ENCODE measurements at regions not wholly inside any gene's neighbourhood (a gene's known extent, or its start where the extent isn't known, plus 50 kb on each side); places are given as distances from the start of the nearest gene placed in this dataset.
"Not testable (repeated sequence)": the region's sequence is repeated elsewhere in the genome, so short reads cannot be mapped to it uniquely, and the experiment has no call there.

DNA sequence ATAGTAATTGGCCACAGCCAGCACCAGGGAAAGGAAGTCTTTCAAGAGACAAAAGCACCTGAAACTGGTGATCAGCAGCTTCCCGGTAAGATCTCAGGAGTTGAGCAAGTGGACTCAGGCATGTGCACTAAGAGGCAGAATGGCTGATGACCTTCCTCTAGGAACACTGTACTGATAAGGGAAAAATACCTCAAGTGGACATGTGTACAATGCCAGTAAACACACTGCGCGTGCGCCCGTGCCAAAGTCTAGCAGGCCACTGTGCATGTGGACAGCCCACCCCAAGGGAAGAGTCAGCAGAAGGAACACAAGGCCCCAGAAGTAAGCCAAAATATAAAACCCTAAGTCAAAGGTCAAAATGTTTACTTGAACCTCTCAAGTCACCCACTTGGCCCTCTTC lies 423.0 kb downstream of the TUSC1 start:
- DNase-seq = no peak

DNA sequence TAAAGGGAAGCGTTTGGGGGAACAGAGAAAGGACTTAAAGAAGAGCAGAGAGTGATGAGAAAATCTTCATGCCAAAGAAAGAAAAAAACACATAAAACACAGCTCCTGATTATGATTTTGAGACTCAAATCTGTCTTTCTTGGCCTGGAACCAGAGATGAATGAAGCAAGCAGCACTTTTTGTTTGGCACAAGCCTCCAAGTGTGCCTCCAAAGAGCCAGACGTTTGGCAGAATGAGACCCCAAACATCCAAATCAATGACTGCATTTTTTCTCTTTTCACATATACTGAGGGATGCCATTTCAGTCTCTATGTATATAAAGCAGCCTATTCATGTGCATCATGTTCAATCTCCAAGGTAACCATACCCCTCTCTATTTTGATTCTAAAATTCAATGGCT lies 424.2 kb downstream of the TUSC1 start:
- DNase-seq = no peak

DNA sequence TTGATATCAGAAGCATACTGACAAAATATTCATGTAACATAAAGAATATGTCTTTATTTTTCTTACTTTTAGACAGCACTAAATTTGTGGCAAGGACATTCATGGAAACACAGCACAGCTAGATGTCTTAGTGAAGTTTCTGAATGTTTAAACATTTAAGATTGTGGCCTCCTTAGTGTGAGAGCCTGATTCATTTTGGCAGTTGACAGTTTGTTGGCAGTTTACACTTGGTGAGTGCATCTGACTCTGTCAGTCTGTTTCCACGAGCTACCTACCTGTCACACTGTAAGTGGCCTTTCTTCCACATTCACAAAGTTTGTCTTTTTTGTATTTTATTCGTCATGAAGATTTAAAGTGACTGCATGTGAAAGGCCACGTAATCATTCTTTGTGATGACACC lies 436.8 kb downstream of the TUSC1 start:
- DNase-seq = no peak

DNA sequence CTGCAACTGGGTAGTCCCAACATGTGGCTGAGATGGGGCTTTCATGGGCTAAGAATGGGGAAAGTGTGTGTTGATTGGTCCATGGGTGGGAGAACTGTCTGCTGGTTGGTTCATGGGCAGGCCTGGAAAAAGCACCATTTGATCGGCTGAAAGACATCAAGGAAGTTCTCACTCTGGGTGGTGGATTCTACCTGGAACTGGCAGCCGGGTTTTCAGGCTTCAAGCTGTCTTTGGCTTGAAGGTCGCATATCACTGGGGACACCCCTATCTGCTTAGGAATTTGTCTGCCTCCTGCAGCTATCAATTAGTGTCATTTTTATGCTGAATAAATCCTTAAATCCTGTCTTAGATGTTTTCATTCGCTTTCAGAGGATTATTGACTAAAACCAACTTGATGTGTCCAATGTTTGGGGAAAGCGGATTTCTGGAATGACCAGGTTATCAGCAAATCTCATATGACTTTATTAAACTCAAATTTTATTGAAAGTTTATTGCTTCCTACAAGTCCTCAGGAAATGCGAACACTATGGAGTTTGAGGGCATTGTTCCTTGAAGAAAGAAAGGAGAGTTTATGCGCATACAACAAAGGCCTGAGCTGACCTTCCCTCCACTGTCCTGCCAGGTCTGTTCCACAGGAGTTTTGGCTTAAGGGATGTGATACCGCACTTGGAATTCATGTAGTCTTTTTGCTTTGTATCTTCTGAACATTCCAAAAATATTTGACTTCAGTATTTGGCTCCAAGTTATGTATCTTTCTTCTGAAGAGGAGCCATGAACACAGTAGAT lies 451.1 kb downstream of the TUSC1 start:
- DNase-seq = no peak

DNA sequence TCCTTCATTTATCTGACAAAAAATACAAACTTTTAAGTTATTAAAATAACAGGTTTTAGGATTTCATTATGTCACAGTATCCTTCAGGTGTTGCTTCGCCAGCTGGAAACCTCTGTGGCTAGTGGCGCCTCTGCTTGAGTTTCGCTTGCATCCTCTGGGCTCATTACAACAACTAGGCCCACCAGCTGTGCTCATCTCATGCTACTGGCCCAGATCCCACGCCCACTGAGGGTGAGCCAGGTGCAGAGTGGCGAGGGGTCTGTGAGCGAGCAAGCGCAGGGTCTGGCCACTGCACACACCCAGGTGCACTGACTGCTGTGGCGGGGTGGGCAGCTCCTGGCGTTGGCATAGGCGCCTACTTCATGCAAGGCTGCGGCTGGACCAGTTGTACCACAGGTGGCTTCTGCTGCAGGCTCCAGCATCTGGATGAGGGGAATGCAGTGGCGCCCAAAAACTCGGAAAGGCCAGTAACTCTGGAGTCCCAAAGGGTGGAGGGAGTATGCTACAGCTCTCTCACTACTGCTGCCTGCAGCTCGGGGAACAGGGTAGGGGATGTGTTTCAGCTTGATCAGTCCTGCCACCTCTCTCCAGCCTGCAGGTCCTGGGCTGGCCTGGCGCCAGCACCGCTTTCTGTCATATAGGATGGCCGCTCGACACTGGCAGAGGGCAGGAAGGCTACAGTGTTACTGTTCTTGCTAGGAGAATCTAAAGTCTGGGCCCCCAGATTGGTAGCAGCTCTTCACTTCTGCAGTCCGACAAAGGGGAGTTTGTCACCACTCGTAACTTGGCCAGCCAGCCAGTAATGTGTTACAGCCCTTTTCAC lies 452.1 kb downstream of the TUSC1 start:
- DNase-seq = no peak

- DNase-seq = no peak
Observed at GRCh38 chr9:25224996-25225395, 453.2 kb downstream of the TUSC1 start.

DNA sequence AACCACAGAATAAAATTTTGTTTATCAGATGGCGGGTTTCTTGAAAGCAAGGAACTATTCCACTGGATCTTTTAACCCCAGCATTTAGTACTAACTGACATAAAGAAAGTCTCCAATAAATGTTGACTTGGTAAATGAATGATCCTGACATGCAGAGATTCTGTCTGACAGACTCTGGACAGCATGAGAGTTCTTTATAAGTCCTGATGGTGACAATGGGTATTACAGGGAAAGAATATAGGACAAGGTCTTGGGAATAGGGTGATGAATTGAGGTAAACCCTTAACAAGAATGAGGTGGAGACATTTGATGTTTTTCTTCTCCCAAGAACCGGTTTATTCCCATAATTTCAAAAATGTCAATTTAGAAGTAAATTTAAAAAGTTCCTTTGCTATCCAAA lies 453.9 kb downstream of the TUSC1 start:
- DNase-seq = no peak

DNA sequence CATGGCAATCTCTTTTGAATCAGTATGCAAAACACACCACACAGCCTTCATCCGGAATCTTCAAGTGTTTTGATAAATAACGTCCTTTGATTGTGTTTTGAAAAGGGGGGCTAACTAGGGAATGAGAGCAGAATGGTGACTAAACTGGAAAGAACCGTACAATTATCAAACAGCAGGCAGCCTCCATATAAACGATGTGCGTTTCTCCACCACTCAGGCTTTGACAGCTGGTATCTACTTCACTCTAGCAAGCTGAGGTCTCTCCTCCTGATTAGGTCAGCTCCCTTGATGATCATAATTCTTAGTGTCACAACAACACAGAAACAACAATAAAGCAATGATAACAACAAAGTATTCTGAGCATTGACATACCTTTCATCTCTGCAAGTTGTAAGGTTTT lies 465.9 kb downstream of the TUSC1 start:
- no peak for DNase-seq

DNA sequence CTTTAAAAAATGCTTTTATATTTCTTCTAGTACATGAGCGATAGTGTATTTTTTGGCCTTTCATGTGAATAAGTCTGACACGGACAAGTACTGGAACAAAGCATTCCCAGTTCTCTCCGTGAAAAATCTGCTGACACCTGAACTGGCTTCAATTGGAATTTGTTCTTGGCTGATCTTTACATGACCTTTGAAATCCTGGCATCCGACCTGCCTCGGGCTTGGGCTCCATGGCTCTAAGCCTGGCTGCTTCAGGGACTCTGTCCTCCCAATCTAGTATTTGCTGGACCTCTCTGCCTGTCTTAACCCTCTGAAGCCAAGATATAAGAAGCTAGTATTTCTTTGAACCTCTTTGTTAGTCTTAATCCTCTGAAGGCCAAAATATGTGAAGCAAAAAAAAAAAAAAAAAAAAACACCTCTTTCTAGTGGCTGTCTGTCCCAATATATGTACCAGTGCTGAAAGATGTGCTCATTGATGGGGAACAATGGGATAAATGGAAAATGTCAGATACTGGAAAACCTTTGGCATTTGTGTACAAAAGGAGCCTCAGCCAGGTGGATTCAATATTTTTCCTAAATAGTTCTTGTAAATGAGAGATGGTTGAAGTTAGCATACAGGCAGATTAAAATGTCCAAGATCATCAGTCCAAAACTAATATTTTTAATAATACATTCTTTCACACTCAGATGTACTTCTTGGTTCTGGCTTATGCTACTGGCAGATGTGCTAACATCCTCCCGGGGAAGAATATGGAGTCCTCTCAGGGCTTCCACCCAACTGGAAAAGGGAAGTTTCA lies 470.6 kb downstream of the TUSC1 start:
- DNase-seq = no peak

DNA sequence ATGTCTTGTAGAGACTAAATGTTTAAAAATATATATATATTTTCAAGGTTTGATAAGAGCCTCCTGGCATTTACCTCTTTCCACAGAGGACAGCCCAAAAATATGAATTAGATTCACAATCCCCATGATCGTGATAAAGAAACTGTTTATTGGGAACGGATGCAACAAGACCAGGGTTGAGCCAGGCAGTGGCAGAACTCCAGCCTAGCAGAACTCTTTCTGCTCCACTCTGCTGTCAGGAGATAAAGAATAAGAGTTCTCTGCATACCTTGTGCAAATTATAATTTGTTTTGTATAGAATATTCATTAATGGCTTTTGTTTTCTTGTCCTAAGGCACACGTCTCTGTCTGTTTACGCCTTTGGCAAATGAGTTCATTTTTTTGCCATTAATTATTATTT lies 472.2 kb downstream of the TUSC1 start:
- no peak for DNase-seq

GRCh38 chr9:25205285-25205684 lies 473.0 kb downstream of the TUSC1 start:
- DNase-seq = no peak

DNA sequence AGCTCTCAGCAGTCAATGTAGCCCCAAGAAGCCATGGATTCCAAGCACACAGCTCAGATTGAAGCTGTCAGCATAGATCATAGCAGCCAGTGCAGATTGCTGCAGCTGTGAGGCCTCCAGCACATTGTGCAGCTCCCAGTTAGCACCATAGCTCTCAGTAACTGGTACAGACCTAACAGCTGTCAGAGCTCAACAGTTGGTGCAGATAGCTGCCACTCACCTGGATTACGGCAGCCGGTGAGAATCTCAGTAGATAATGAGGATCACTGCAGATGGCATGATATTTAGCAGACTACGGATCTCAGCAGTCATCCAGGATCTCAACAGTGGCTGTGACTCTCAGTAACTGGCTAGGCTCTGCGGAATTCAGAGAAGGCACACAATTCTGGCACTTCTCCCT lies 500.4 kb downstream of the TUSC1 start:
- no peak for DNase-seq

DNA sequence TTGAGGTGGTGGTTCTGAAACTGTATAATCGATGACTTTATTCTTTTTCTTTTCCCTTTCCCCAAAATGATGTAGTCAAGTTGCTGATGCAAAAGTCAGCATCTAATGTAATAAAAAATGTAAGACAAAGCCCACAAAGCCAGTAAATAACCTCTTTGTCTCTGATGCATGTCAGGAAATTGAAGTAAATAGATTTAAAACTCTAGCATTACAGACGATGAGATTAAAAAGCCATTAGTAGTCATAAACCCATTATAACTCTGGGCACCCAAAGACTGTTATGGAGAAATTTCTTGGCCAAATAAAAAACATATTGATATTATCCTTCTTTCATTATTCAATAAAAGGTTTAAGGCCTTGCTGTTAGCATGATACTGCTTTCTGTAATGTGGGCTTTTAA lies 548.7 kb downstream of the TUSC1 start:
- no peak for DNase-seq

GRCh38 chr9:25121811-25122210 lies 556.4 kb downstream of the TUSC1 start:
- DNase-seq = no peak

DNA sequence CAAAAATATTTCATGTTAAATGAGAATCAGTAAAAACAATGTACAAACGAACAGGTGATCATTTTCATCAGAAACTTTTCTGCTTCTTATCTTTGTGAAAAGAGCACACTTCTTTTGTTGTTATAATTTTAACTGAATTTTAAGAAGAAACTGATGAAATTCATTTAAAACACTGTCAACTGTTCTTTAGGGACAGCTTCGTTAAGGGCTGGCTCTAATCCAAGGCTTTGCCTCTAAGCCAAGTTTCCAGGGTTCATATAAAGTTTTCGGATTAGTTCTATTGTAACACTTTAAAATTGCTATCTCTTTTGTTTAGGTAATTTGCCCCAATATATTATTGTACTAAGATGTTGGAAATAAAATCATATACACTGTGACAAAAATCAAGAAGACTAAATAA lies 559.2 kb downstream of the TUSC1 start:
- no peak for DNase-seq

DNA sequence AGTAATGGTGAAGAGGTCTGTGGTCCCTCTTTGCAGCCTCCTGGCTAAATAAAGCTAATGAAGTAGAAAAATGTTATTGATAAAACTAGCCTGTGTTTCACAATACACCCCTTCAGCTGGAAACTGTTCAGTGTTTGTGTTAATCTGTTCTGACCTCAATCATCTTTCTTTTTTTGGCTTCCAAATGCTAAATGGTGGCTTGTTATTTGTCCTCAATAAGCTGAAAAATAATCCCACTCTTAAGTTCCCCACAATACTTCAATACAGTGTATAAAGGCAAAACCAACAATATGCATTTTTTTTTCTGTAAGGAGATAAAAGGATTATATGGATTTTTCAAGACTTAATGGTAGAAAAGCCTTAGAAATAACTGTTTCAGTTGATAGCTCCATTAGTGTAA lies 560.5 kb downstream of the TUSC1 start:
- DNase-seq = no peak

DNA sequence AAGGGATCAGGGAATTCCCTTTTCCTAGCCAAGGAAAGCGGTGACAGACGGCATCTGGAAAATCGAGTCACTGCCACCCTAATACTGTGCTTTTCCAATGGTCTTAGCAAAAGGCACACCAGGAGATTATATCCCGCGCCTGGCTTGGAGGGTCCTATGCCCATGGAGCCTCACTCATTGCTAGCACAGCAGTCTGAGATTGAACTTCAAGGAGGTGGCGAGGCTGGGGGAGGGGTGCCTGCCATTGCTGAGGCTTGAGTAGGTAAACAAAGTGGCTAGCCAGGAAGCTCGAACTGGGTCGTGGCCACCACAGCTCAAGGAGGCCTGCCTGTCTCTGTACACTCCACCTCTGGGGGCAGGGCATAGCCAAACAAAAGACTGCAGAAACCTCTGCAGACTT lies 556.5 kb upstream of the IZUMO3 start:
- not testable (repeated sequence) for DNase-seq

DNA sequence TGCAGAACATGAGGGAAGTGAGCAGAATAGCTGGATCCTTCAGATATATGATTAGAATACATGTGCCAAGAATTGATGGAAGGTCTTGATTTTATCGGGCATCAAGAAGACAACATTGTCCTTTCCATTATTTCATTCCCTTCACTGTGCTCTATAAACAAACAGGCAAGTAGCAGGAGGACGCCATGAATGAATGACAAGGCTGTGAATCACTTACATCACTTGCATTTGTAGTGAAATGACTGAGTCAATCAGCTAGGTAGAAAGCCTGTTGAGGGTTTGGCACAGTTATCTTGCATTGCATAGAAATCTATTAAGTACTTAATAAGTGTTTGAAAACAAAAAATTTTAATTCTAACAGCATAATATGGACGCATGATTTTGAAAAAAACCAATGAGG lies 548.8 kb upstream of the IZUMO3 start:
- DNase-seq = no peak

- DNase-seq = no peak
Observed at GRCh38 chr9:25078202-25078601, 532.5 kb upstream of the IZUMO3 start.

DNA sequence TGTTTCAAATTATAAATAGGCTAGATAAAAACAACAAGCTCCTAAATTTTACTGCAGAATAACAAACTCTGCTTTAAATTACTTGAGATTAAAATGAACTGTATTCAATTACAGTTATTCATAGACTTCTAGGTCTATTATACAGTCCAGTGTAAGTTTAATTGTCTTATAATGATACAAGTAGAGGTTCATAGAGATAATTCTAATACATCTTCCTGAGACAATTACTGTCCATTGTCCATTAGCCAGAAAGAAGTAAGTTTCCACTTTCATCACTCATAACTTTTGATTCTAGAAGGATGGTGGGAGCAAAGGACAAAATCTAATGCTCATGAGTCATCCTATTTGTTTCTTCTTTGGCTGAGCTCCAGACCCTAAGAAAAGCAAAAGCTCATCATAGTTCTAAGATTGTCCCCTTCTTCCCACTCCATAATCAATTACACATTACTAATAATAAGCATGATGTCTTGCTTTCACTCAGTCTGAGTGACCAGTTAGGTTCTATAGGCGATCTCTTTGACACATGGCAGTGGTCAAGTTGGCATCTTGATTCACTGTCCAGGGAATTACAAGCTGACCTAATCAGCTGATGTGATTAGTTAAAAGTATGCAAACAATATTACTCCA lies 502.5 kb upstream of the IZUMO3 start:
- no peak for DNase-seq

GRCh38 chr9:25045469-25045868 lies 499.8 kb upstream of the IZUMO3 start:
- not testable (repeated sequence) for DNase-seq

- DNase-seq = no peak
Observed at GRCh38 chr9:25029743-25030142, 484.0 kb upstream of the IZUMO3 start.

DNA sequence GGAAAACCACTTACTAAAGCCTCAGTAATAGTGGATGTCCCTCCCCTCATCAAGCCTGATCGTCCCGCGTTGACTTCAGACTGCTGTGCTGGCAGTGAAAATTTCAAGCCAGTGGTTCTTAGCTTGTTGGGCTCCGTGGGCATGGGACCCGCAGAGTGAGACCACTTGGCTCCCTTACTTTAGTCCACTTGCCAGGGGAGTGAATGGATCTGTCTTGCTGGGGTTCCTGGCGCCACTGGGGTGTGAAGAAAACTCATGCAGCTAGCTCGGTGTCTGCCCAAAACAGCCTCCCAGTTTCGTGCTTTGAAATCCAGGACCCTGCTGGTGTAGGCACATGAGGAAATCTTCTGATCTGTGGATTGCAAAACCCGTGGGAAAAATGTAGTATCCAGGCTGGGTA lies 480.0 kb upstream of the IZUMO3 start:
- no peak for DNase-seq

Measured in RPMI8226 (cell line).